ENCODE measurements at regions not wholly inside any gene's neighbourhood (a gene's known extent, or its start where the extent isn't known, plus 50 kb on each side); places are given as distances from the start of the nearest gene placed in this dataset.
A peak's percentile ranks its signal among the peaks of the same experiment; 100 is the strongest.

GRCh38 chr1:178020968-178021640 is 51.2 kb upstream of the SEC16B start:
- H3K4me3 ChIP-seq = no peak overlapping the region
- no peaks in the 10 kb centered on the region for H3K27me3 ChIP-seq
- peaks cover 0 to 6% of the 10 kb centered on the region in 2 donors for H3K9me3 ChIP-seq
- peaks cover 0 to 24% (median 10%) of the 10 kb centered on the region in 4 donors for H3K36me3 ChIP-seq
- peaks cover 0 to 31% (median 13%) of the 10 kb centered on the region in 4 donors for H3K4me1 ChIP-seq
- H3K27ac ChIP-seq = no peak overlapping the region
- 49 to 57% methylated on average over 7 to 8 of the region's 8 CpGs for WGBS, 2 donors (ENCODE audit: low coverage in 1 of 2)
- in situ Hi-C loops (cut with MboI; ENCODE audit: low pct_ligation_motif_present in 1 of 4, low pct_unique_long_range_greater_than_20kb in 1 of 4, low sequenced_read_pairs in 3 of 4) = no loop called here
- intact Hi-C loops (cut with DNase I; ENCODE audit: low total_unique reads) = no loop called here
- no peak for DNase-seq
- no peak for TF ChIP-seq POLR2A (IDR thresholded peaks at IDR 0.05)
- TF ChIP-seq CTCF (IDR thresholded peaks at IDR 0.05) = no peak
- no peak for TF ChIP-seq POLR2AphosphoS5 (IDR thresholded peaks at IDR 0.05)
- no peak for TF ChIP-seq EP300 (IDR thresholded peaks at IDR 0.05; ENCODE audit: low read depth)

GRCh38 chr1:178021950-178022349 is 52.1 kb upstream of the SEC16B start:
- no peak overlapping the region for H3K4me3 ChIP-seq
- H3K36me3 ChIP-seq = peaks cover 0 to 19% (median 9%) of the 10 kb centered on the region in 4 donors
- in situ Hi-C loops (cut with MboI; ENCODE audit: low pct_ligation_motif_present in 1 of 4, low pct_unique_long_range_greater_than_20kb in 1 of 4, low sequenced_read_pairs in 3 of 4) (no loop called here), intact Hi-C loops (cut with DNase I; ENCODE audit: low total_unique reads) (no loop called here)
- H3K4me1 ChIP-seq = peaks cover 0 to 31% (median 13%) of the 10 kb centered on the region in 4 donors
- H3K9me3 ChIP-seq = peaks cover 0 to 6% of the 10 kb centered on the region in 2 donors
- WGBS, 2 donors (ENCODE audit: low coverage in 1 of 2) = 22 to 50% methylated on average over 4 of the region's 4 CpGs
- H3K27me3 ChIP-seq = no peaks in the 10 kb centered on the region
- peak overlapping the region in 1 of 4 donors; percentile 16 for H3K27ac ChIP-seq
- no peak for DNase-seq
- TF ChIP-seq EP300 (IDR thresholded peaks at IDR 0.05; ENCODE audit: low read depth) = no peak
- no peak for TF ChIP-seq POLR2AphosphoS5 (IDR thresholded peaks at IDR 0.05)
- no peak for TF ChIP-seq CTCF (IDR thresholded peaks at IDR 0.05)
- no peak for TF ChIP-seq POLR2A (IDR thresholded peaks at IDR 0.05)

DNA sequence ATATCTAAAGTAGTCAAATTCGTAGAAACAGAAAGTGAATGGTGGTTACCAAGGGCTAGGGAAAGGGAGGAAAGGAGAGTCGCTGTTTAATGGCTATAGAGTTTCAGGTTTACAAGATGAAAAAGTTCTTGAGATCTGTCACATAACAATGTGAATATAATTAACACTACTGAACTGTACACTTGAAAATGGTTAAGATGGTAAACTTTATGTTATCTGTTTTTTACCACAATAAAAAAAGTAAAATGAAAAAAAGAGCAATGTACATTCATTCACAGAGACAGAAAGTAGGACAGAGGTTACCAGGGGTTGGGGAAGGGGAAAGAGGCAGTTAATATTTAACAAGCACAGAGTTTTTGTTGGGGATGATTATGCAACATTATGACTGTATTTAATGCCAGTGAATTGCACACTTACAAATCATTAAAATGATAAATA is 53.3 kb upstream of the SEC16B start:
- H3K36me3 ChIP-seq = peaks cover 0 to 6% (median 3%) of the 10 kb centered on the region in 4 donors
- 39 to 55% methylated on average over 2 of the region's 2 CpGs for WGBS, 2 donors (ENCODE audit: low coverage in 1 of 2)
- in situ Hi-C loops (cut with MboI; ENCODE audit: low pct_ligation_motif_present in 1 of 4, low pct_unique_long_range_greater_than_20kb in 1 of 4, low sequenced_read_pairs in 3 of 4) (no loop called here), intact Hi-C loops (cut with DNase I; ENCODE audit: low total_unique reads) (no loop called here)
- no peak overlapping the region for H3K4me3 ChIP-seq
- H3K27ac ChIP-seq = peak overlapping the region in 3 of 4 donors; percentile 16 to 29 (median 23)
- peaks cover 0 to 31% (median 13%) of the 10 kb centered on the region in 4 donors for H3K4me1 ChIP-seq
- no peak for TF ChIP-seq POLR2A (IDR thresholded peaks at IDR 0.05)
- TF ChIP-seq POLR2AphosphoS5 (IDR thresholded peaks at IDR 0.05) = no peak
- TF ChIP-seq EP300 (IDR thresholded peaks at IDR 0.05; ENCODE audit: low read depth) = no peak
- TF ChIP-seq CTCF (IDR thresholded peaks at IDR 0.05) = no peak
- no peaks in the 10 kb centered on the region for H3K9me3 ChIP-seq
- no peak for DNase-seq
- H3K27me3 ChIP-seq = no peaks in the 10 kb centered on the region

GRCh38 chr1:178024504-178024903 is 54.6 kb upstream of the SEC16B start:
- Histone ChIP-seq H3K36me3 (no peaks in the 10 kb centered on the region), H3K9me3 (no peaks in the 10 kb centered on the region), H3K4me1 (peaks cover 0 to 31% (median 13%) of the 10 kb centered on the region in 4 donors), H3K4me3 (no peak overlapping the region), H3K27ac (no peak overlapping the region), H3K27me3 (no peaks in the 10 kb centered on the region)
- TF ChIP-seq CTCF (IDR thresholded peaks at IDR 0.05) (no peak), POLR2AphosphoS5 (IDR thresholded peaks at IDR 0.05) (no peak), EP300 (IDR thresholded peaks at IDR 0.05; ENCODE audit: low read depth) (no peak), POLR2A (IDR thresholded peaks at IDR 0.05) (no peak)
- in situ Hi-C loops (cut with MboI; ENCODE audit: low pct_ligation_motif_present in 1 of 4, low pct_unique_long_range_greater_than_20kb in 1 of 4, low sequenced_read_pairs in 3 of 4) (no loop called here), intact Hi-C loops (cut with DNase I; ENCODE audit: low total_unique reads) (no loop called here)
- no peak for DNase-seq
- WGBS, 2 donors (ENCODE audit: low coverage in 1 of 2) = 80 to 91% methylated on average over 1 to 3 of the region's 3 CpGs

All from transverse colon (tissue), 4 donors.